Limb (tissue), 2 donors: ENCODE measurements at regions not wholly inside any gene's neighbourhood (a gene's known extent, or its start where the extent isn't known, plus 50 kb on each side); places are given as distances from the start of the nearest gene placed in this dataset.

Experiments used
- DNase-seq, 2 donors: peaks; one replicate each; pipeline ENCODE4 v3.0.0-alpha.2; 2016; ENCODE audit errors: extremely low spot score in 2 of 2

- DNase-seq: no peak
Observed at GRCh38 chr7:155213955-155214740, 83.5 kb upstream of the INSIG1 start.

GRCh38 chr7:155215576-155216325 lies 81.9 kb upstream of the INSIG1 start:
- no peak for DNase-seq

- DNase-seq: no peak
Observed at GRCh38 chr7:155216475-155217272, 81.0 kb upstream of the INSIG1 start.

- DNase-seq: no peak
Observed at GRCh38 chr7:155217634-155218033, 80.0 kb upstream of the INSIG1 start.

- DNase-seq: no peak
Observed at GRCh38 chr7:155218276-155219153, 79.2 kb upstream of the INSIG1 start.

GRCh38 chr7:155219154-155219531 lies 78.5 kb upstream of the INSIG1 start:
- no peak for DNase-seq

GRCh38 chr7:155219947-155220769 lies 77.5 kb upstream of the INSIG1 start:
- no peak for DNase-seq

GRCh38 chr7:155220903-155221302 lies 76.8 kb upstream of the INSIG1 start:
- no peak for DNase-seq

- DNase-seq: no peak
Observed at GRCh38 chr7:155221547-155221946, 76.1 kb upstream of the INSIG1 start.

- DNase-seq: no peak
Observed at GRCh38 chr7:155222061-155222460, 75.6 kb upstream of the INSIG1 start.

- DNase-seq: no peak
Observed at GRCh38 chr7:155222573-155222972, 75.1 kb upstream of the INSIG1 start.

GRCh38 chr7:155223021-155223420 lies 74.7 kb upstream of the INSIG1 start:
- no peak for DNase-seq

GRCh38 chr7:155223503-155223902 lies 74.2 kb upstream of the INSIG1 start:
- DNase-seq: no peak

GRCh38 chr7:155224116-155224811 lies 73.4 kb upstream of the INSIG1 start:
- no peak for DNase-seq

GRCh38 chr7:155225095-155225494 lies 72.6 kb upstream of the INSIG1 start:
- DNase-seq: no peak

- no peak for DNase-seq
Observed at GRCh38 chr7:155225516-155225915, 72.2 kb upstream of the INSIG1 start.

GRCh38 chr7:155226261-155227003 lies 71.2 kb upstream of the INSIG1 start:
- no peak for DNase-seq

GRCh38 chr7:155227004-155227787 lies 70.5 kb upstream of the INSIG1 start:
- DNase-seq: no peak
